DOHH2 (cell line): ENCODE measurements at regions not wholly inside any gene's neighbourhood (a gene's known extent, or its start where the extent isn't known, plus 50 kb on each side); places are given as distances from the start of the nearest gene placed in this dataset.

Experiments
- H3F3A ChIP-seq: fragments of 200-600 bp; sonication (generic), shearing (Covaris generic); 2 replicates; pipeline ENCODE4 v1.6.0; 2016; ENCODE audit warnings: antibody characterized with exemption, mild to moderate bottlenecking; ENCODE audit not compliant: control insufficient read depth, insufficient read depth
- H3K27ac ChIP-seq: fragments of 200-600 bp; sonication (generic); 2 replicates; pipeline ENCODE4 v1.5.1; 2014; ENCODE audit warnings: low read depth, mild to moderate bottlenecking, low read length, moderate library complexity
- H3K27me3 ChIP-seq: fragments of 200-600 bp; sonication (generic); 2 replicates; pipeline ENCODE4 v1.6.1; 2014; ENCODE audit warnings: mild to moderate bottlenecking, low read length, mixed read lengths; ENCODE audit not compliant: control insufficient read depth
- H3K36me3 ChIP-seq: fragments of 200-600 bp; sonication (generic); 2 replicates; pipeline ENCODE4 v1.6.1; 2014; ENCODE audit warnings: mild to moderate bottlenecking, low read length, moderate library complexity, mixed read lengths; ENCODE audit not compliant: control insufficient read depth
- H3K4me1 ChIP-seq: fragments of 200-600 bp; sonication (generic); 2 replicates; pipeline ENCODE4 v1.6.1; 2014; ENCODE audit warnings: mild to moderate bottlenecking, low read length, mixed read lengths; ENCODE audit not compliant: control insufficient read depth
- H3K4me2 ChIP-seq: fragments of 200-600 bp; sonication (generic); 2 replicates; pipeline ENCODE4 v1.6.0; 2014; ENCODE audit warnings: mild to moderate bottlenecking, low read length, moderate library complexity
- H3K4me3 ChIP-seq: fragments of 200-600 bp; sonication (generic); 2 replicates; pipeline ENCODE4 v1.5.1; 2014; ENCODE audit warnings: mild to moderate bottlenecking, low read length, mixed read lengths
- H3K79me2 ChIP-seq: fragments of 200-600 bp; sonication (generic); 2 replicates; pipeline ENCODE4 v1.6.1; 2014; ENCODE audit warnings: mild to moderate bottlenecking, low read length, mixed read lengths; ENCODE audit not compliant: control insufficient read depth
- H3K9me2 ChIP-seq: fragments of 200-600 bp; sonication (generic); replicated peaks from 2 replicates; pipeline ENCODE4 v1.6.1; 2014; ENCODE audit warnings: mild to moderate bottlenecking, low read length, mixed read lengths; ENCODE audit not compliant: control insufficient read depth
- H3K9me3 ChIP-seq: fragments of 200-600 bp; sonication (generic); 2 replicates; pipeline ENCODE4 v1.6.1; 2014; ENCODE audit warnings: antibody characterized with exemption, low read length, mixed read lengths; ENCODE audit not compliant: control insufficient read depth, insufficient read depth
- H4K20me1 ChIP-seq: fragments of 200-600 bp; sonication (generic); 2 replicates; pipeline ENCODE4 v1.6.0; 2014; ENCODE audit warnings: low read depth, mild to moderate bottlenecking, antibody characterized with exemption, low read length, moderate library complexity; ENCODE audit not compliant: control insufficient read depth, insufficient read depth
- CTCF ChIP-seq: fragments of 200-600 bp; sonication (generic); IDR thresholded peaks from one replicate; pipeline ENCODE4 v1.5.1; 2014; ENCODE audit warnings: antibody characterized with exemption, mild to moderate bottlenecking, low read depth, low read length; ENCODE audit not compliant: poor library complexity, severe bottlenecking
- EZH2phosphoT487 ChIP-seq: fragments of 200-600 bp; sonication (generic); IDR thresholded peaks from 2 replicates; pipeline ENCODE4 v1.6.1; 2017; ENCODE audit warnings: borderline replicate concordance, mild to moderate bottlenecking, antibody characterized with exemption, low read length, moderate library complexity, mixed read lengths

DNA sequence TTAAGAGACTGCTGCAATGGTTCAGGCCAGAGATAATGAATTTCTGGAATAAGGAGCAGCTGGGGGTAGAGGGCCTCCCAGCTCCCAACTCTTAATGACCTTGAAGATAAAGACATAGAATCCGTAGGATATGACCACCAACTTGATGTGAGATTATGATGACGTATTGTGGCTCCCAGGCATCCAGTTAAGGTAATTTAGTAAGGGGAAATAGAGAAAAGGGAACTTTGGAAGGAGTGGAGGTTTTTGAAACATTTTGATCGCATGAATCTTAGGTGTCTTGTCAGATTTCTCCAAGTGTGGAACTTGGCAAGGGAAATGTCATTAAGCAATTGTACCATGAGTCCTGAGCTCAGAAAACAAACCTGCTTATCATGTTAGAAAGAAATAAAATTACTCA is 277.3 kb upstream of the TANK start:
- Histone ChIP-seq H3F3A (no peaks in the 10 kb centered on the region), H3K4me1 (peaks cover 20% of the 10 kb centered on the region), H4K20me1 (no peaks in the 10 kb centered on the region), H3K4me3 (no peak overlapping the region), H3K79me2 (no peaks in the 10 kb centered on the region), H3K36me3 (no peaks in the 10 kb centered on the region), H3K27me3 (no peaks in the 10 kb centered on the region), H3K9me2 (no peaks in the 10 kb centered on the region), H3K4me2 (no peak overlapping the region), H3K9me3 (no peaks in the 10 kb centered on the region), H3K27ac (no peak overlapping the region)
- TF ChIP-seq EZH2phosphoT487, result no peak

- H3K4me2 ChIP-seq, result no peak overlapping the region
- no peaks in the 10 kb centered on the region for H3K27me3 ChIP-seq
- H4K20me1 ChIP-seq, result no peaks in the 10 kb centered on the region
- no peak overlapping the region for H3K4me3 ChIP-seq
- no peaks in the 10 kb centered on the region for H3K36me3 ChIP-seq
- H3K9me2 ChIP-seq, result no peaks in the 10 kb centered on the region
- no peak overlapping the region for H3K27ac ChIP-seq
- H3K79me2 ChIP-seq, result no peaks in the 10 kb centered on the region
- H3K4me1 ChIP-seq, result peaks cover 29% of the 10 kb centered on the region
- H3K9me3 ChIP-seq, result no peaks in the 10 kb centered on the region
- no peaks in the 10 kb centered on the region for H3F3A ChIP-seq
- TF ChIP-seq CTCF (no peak), EZH2phosphoT487 (no peak)
Observed at GRCh38 chr2:160884056-160884455, 276.2 kb upstream of the TANK start.

GRCh38 chr2:160889439-160890170 is 270.6 kb upstream of the TANK start:
- Histone ChIP-seq H3K27me3 (no peaks in the 10 kb centered on the region), H3K9me2 (no peaks in the 10 kb centered on the region), H3K79me2 (no peaks in the 10 kb centered on the region), H4K20me1 (no peaks in the 10 kb centered on the region), H3K4me2 (no peak overlapping the region), H3K4me1 (peaks cover 29% of the 10 kb centered on the region), H3K9me3 (no peaks in the 10 kb centered on the region), H3K4me3 (no peak overlapping the region), H3K27ac (no peak overlapping the region), H3F3A (no peaks in the 10 kb centered on the region), H3K36me3 (no peaks in the 10 kb centered on the region)
- TF ChIP-seq CTCF (no peak), EZH2phosphoT487 (no peak)

DNA sequence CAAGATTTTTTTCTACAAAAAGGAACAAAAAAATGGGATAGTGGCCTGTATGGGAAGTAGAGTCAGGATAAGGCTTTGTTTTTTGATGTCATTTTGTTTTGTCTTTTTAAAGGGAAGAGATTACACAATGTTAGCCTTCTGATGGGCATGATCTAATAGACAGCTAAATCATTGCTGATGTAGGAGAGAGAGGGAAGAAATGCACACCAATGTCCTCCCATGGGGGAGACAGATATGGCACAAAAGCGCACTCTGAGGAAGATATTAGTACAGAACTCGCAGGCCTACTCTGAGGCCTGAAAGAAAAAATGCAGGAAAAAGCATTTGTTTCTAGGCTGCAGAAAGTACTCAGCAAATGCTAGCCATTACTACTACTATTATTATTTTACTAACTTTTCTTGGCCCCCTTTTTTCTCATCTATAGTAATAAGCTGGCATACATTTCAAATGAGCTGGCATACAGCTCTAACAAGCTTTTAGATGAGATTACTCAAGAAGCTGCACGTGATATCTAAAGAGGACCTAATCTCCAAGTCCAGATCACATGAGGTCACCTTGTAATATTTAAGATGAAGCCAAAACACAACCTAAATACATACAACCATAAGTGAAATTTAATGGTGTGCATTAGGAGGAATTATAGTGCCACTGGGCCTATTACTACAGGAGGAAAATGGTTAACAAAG is 269.4 kb upstream of the TANK start:
- no peaks in the 10 kb centered on the region for H3K9me2 ChIP-seq
- no peaks in the 10 kb centered on the region for H3K9me3 ChIP-seq
- no peak overlapping the region for H3K4me3 ChIP-seq
- no peaks in the 10 kb centered on the region for H3K36me3 ChIP-seq
- H3F3A ChIP-seq, result no peaks in the 10 kb centered on the region
- no peak overlapping the region for H3K27ac ChIP-seq
- H3K4me1 ChIP-seq, result peaks cover 18% of the 10 kb centered on the region
- H4K20me1 ChIP-seq, result no peaks in the 10 kb centered on the region
- no peaks in the 10 kb centered on the region for H3K27me3 ChIP-seq
- no peak for TF ChIP-seq EZH2phosphoT487
- no peak for TF ChIP-seq CTCF
- no peak overlapping the region for H3K4me2 ChIP-seq
- H3K79me2 ChIP-seq, result no peaks in the 10 kb centered on the region
